ENCODE measurements at regions not wholly inside any gene's neighbourhood (a gene's known extent, or its start where the extent isn't known, plus 50 kb on each side); places are given as distances from the start of the nearest gene placed in this dataset.

GRCh38 chr3:110262896-110263295 lies 808.7 kb upstream of the NECTIN3 start:
- H3K36me3 ChIP-seq (replicated peaks in 1 of 2): no peaks in the 10 kb centered on the region
- no peaks in the 10 kb centered on the region for H3K9me3 ChIP-seq (replicated peaks in 1 of 3)
- WGBS, 4 donors: 44 to 61% (median 52%) methylated on average over 4 of the region's 4 CpGs
- no peak overlapping the region for H3K4me3 ChIP-seq
- intact Hi-C loops (cut with DNase I): no loop called here
- no peak for TF ChIP-seq POLR2A (IDR thresholded peaks at IDR 0.05)
- TF ChIP-seq CTCF (IDR thresholded peaks at IDR 0.05): no peak
- no peak overlapping the region for H3K27ac ChIP-seq
- H3K27me3 ChIP-seq: no peaks in the 10 kb centered on the region
- H3K4me1 ChIP-seq (replicated peaks in 1 of 2): no peaks in the 10 kb centered on the region
- no peak for DNase-seq

GRCh38 chr3:110265302-110265701 lies 806.3 kb upstream of the NECTIN3 start:
- Histone ChIP-seq H3K4me1 (replicated peaks in 1 of 2) (no peaks in the 10 kb centered on the region), H3K36me3 (replicated peaks in 1 of 2) (no peaks in the 10 kb centered on the region), H3K27ac (no peak overlapping the region), H3K27me3 (no peaks in the 10 kb centered on the region), H3K4me3 (no peak overlapping the region), H3K9me3 (replicated peaks in 1 of 3) (no peaks in the 10 kb centered on the region)
- WGBS, 4 donors: 53 to 72% (median 67%) methylated on average over 1 of the region's 1 CpG
- TF ChIP-seq POLR2A (IDR thresholded peaks at IDR 0.05) (no peak), CTCF (IDR thresholded peaks at IDR 0.05) (no peak)
- no peak for DNase-seq
- intact Hi-C loops (cut with DNase I): no loop called here

DNA sequence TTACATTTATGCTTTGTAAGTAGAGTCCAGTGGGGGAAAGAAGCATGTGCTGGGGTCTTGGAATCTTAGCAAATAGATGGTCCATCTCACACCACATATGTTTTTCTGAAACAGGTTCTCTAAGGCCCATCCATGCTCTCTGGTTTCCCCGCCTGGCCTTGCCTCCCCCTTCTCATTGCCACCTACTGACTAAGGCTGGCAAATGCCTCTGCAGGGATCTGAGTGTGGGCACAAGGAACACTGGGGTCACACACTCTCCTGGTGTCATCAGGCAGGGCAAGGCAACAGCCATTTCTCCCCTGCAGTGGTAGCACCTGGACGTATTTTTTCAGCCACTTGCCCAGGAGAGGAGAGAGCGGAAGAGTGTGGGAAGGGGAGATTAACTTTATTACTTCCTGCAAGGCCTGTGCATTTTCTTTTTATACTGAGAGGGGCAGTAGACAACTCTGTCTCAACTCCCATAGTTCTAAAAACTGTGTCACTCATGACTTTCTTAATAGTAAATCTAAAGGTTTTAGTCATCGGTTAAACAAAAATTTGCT lies 804.2 kb upstream of the NECTIN3 start:
- DNase-seq: no peak
- WGBS, 4 donors: 85 to 93% (median 88%) methylated on average over 4 of the region's 4 CpGs
- TF ChIP-seq CTCF (IDR thresholded peaks at IDR 0.05) (no peak), POLR2A (IDR thresholded peaks at IDR 0.05) (no peak)
- H3K9me3 ChIP-seq (replicated peaks in 1 of 3): no peaks in the 10 kb centered on the region
- no peaks in the 10 kb centered on the region for H3K36me3 ChIP-seq (replicated peaks in 1 of 2)
- intact Hi-C loops (cut with DNase I): no loop called here
- H3K4me3 ChIP-seq: no peak overlapping the region
- H3K27ac ChIP-seq: no peak overlapping the region
- no peaks in the 10 kb centered on the region for H3K27me3 ChIP-seq
- no peaks in the 10 kb centered on the region for H3K4me1 ChIP-seq (replicated peaks in 1 of 2)

- DNase-seq: no peak
- no peaks in the 10 kb centered on the region for H3K9me3 ChIP-seq (replicated peaks in 1 of 3)
- H3K27ac ChIP-seq: no peak overlapping the region
- 74 to 80% (median 78%) methylated on average over 6 of the region's 6 CpGs for WGBS, 4 donors
- no peak for TF ChIP-seq CTCF (IDR thresholded peaks at IDR 0.05)
- TF ChIP-seq POLR2A (IDR thresholded peaks at IDR 0.05): no peak
- intact Hi-C loops (cut with DNase I): no loop called here
- no peaks in the 10 kb centered on the region for H3K27me3 ChIP-seq
- no peaks in the 10 kb centered on the region for H3K4me1 ChIP-seq (replicated peaks in 1 of 2)
- no peak overlapping the region for H3K4me3 ChIP-seq
- no peaks in the 10 kb centered on the region for H3K36me3 ChIP-seq (replicated peaks in 1 of 2)
These were observed 799.1 kb upstream of the NECTIN3 start for GRCh38 chr3:110272525-110272924.
